WTC11 (cell line): ENCODE measurements at regions not wholly inside any gene's neighbourhood (a gene's known extent, or its start where the extent isn't known, plus 50 kb on each side); places are given as distances from the start of the nearest gene placed in this dataset.
A peak's percentile ranks its signal among the peaks of the same experiment; 100 is the strongest.

Experiments used
- ATAC-seq: fragments of 200-7000 bp; cut with Tn5 transposase; 2 replicates; pipeline ENCODE4 v1.10.0; 2021; ENCODE audit warnings: mild to moderate bottlenecking, moderate library complexity
- CTCF ChIA-PET: fragments of 300-600 bp; sonication (Branson Sonifier 250); formaldehyde crosslinking; loops from one replicate; lab custom pipeline; 2021; ENCODE audit warnings: antibody characterized with exemption; lab: Charles Lee
- POLR2A ChIA-PET: fragments of 350-600 bp; sonication (Branson Sonifier 250); formaldehyde crosslinking; loops from one replicate; lab custom pipeline; 2021; ENCODE audit warnings: antibody characterized with exemption; lab: Charles Lee
- DNase-seq: peaks from one replicate; pipeline ENCODE4 v3.0.0; 2021; ENCODE audit warnings: low spot score
- H3K27ac Mint-ChIP-seq: 2 replicates; pipeline ENCODE4 v1.8.0; 2021; ENCODE audit warnings: mixed read lengths
- H3K27me3 Mint-ChIP-seq: 2 replicates; pipeline ENCODE4 v1.8.0; 2021; ENCODE audit warnings: low read depth, mild to moderate bottlenecking, moderate library complexity, mixed read lengths
- H3K36me3 Mint-ChIP-seq: 2 replicates; pipeline ENCODE4 v1.8.0; 2021; ENCODE audit warnings: mixed read lengths
- H3K4me1 Mint-ChIP-seq: 2 replicates; pipeline ENCODE4 v1.8.0; 2022; ENCODE audit warnings: mixed read lengths
- H3K4me3 Mint-ChIP-seq: 2 replicates; pipeline ENCODE4 v1.8.0; 2021; ENCODE audit warnings: mild to moderate bottlenecking, moderate library complexity, mixed read lengths
- H3K9me3 Mint-ChIP-seq: 2 replicates; pipeline ENCODE4 v1.8.0; 2021; ENCODE audit warnings: mixed read lengths
- ETV6 ChIP-seq: sonication (generic); formaldehyde crosslinking; IDR thresholded peaks from 2 replicates; pipeline ENCODE4 v1.8.1; 2022; ENCODE audit warnings: mild to moderate bottlenecking, missing genetic modification reagents
- GABPB1 ChIP-seq: sonication (generic); formaldehyde crosslinking; IDR thresholded peaks from 2 replicates; pipeline ENCODE4 v1.8.1; 2023; ENCODE audit warnings: mild to moderate bottlenecking, missing genetic modification reagents
- GRHL2 ChIP-seq: fragments of 250-450 bp; sonication (Bioruptor Pico); IDR thresholded peaks from 2 replicates; pipeline ENCODE4 v1.8.0; 2022; ENCODE audit warnings: mild to moderate bottlenecking, moderate library complexity; ENCODE audit not compliant: insufficient replicate concordance, severe bottlenecking
- IRF2 ChIP-seq: sonication (generic); formaldehyde crosslinking; IDR thresholded peaks from 2 replicates; pipeline ENCODE4 v1.8.0; 2022; ENCODE audit warnings: low read depth, missing genetic modification reagents, borderline replicate concordance
- JUN ChIP-seq: sonication (generic); formaldehyde crosslinking; IDR thresholded peaks from 2 replicates; pipeline ENCODE4 v1.8.0; 2023; ENCODE audit warnings: mild to moderate bottlenecking, missing genetic modification reagents
- PRRX2 ChIP-seq: fragments of 250-450 bp; sonication (Bioruptor Pico); IDR thresholded peaks from 2 replicates; pipeline ENCODE4 v1.8.0; 2021; ENCODE audit warnings: mild to moderate bottlenecking
- RELA ChIP-seq: sonication (generic); formaldehyde crosslinking; IDR thresholded peaks from 2 replicates; pipeline ENCODE4 v1.8.1; 2022; ENCODE audit warnings: missing genetic modification reagents, mild to moderate bottlenecking, borderline replicate concordance
- SMAD3 ChIP-seq: sonication (generic); formaldehyde crosslinking; IDR thresholded peaks from 2 replicates; pipeline ENCODE4 v1.8.0; 2022; ENCODE audit warnings: missing genetic modification reagents, mild to moderate bottlenecking, borderline replicate concordance
- TEAD4 ChIP-seq: sonication (generic); formaldehyde crosslinking; IDR thresholded peaks from 2 replicates; pipeline ENCODE4 v1.8.0; 2022; ENCODE audit warnings: mild to moderate bottlenecking, missing genetic modification reagents
- ZNF263 ChIP-seq: sonication (generic); formaldehyde crosslinking; IDR thresholded peaks from 2 replicates; pipeline ENCODE4 v1.8.1; 2022; ENCODE audit warnings: low read depth, mild to moderate bottlenecking, moderate library complexity, missing genetic modification reagents
- ZNF396 ChIP-seq: fragments of 250-450 bp; sonication (Bioruptor Pico); IDR thresholded peaks from 2 replicates; pipeline ENCODE4 v1.8.0; 2021; ENCODE audit warnings: mild to moderate bottlenecking, moderate library complexity, borderline replicate concordance
- ZNF423 ChIP-seq: fragments of 250-450 bp; sonication (Bioruptor Pico); IDR thresholded peaks from 2 replicates; pipeline ENCODE4 v2.1.2; 2022; ENCODE audit warnings: mild to moderate bottlenecking, moderate library complexity
- TF ChIP-seq, protein P1 (sequence below): fragments of 250-450 bp; sonication (Bioruptor Pico); IDR thresholded peaks from 2 replicates; pipeline ENCODE4 v1.9.0; 2021; ENCODE audit warnings: mild to moderate bottlenecking
- TF ChIP-seq, protein P2 (sequence below): sonication (generic); formaldehyde crosslinking; conservative IDR thresholded peaks from 2 replicates; pipeline ENCODE4 v1.8.1; 2022; ENCODE audit warnings: mild to moderate bottlenecking, missing genetic modification reagents
- TF ChIP-seq, protein P3 (sequence below): fragments of 250-450 bp; sonication (Bioruptor Pico); IDR thresholded peaks from 2 replicates; pipeline ENCODE4 v2.1.2; 2022; ENCODE audit warnings: mild to moderate bottlenecking, moderate library complexity
- TF ChIP-seq, protein P4 (sequence below): sonication (generic); formaldehyde crosslinking; IDR thresholded peaks from 2 replicates; pipeline ENCODE4 v1.8.0; 2022; ENCODE audit warnings: mild to moderate bottlenecking, missing genetic modification reagents
- TF ChIP-seq, protein P5 (sequence below): fragments of 200-600 bp; IDR thresholded peaks from 2 replicates; pipeline ENCODE4 v1.8.0; 2022; ENCODE audit warnings: antibody characterized with exemption
- TF ChIP-seq, protein P6 (sequence below): sonication (generic); formaldehyde crosslinking; IDR thresholded peaks from 2 replicates; pipeline ENCODE4 v1.8.1; 2023; ENCODE audit warnings: mild to moderate bottlenecking, missing genetic modification reagents

DNA sequence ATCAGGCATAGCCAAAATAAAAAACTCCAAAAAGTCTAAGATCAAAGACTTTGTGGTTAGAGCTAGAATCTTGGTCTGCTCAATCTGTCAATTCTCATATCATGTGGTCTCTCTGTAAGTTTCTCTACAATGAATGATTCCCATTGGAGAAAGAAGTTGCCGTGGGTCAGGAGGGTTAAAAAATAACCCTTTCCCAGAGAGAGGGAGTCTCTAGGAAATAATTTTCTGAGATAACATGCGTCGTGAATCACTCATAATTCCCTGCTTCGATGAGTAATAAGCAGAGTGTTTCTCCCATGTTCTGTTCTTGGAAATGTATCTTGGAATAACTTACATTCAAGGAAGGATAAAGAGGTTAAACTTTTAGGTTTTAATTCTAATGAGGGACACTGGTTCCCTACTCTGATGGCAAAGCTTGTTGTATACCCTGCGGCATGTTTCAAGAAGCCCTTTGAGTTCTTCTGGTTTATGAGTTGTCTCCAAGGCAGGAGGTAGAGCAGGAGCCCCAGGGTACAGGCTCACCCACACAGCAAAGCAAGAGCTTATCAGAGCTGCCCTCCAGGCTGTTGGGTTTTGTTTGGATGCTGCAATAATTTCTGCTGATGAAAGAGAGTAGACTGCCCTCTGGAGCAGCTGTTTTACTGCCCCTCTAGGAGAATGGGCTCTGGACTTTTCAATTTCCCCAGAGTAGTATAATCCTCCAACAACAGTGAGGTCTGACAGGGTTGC, 599.1 kb downstream of the QKI start (continued):
- TF ChIP-seq, protein P1, sequence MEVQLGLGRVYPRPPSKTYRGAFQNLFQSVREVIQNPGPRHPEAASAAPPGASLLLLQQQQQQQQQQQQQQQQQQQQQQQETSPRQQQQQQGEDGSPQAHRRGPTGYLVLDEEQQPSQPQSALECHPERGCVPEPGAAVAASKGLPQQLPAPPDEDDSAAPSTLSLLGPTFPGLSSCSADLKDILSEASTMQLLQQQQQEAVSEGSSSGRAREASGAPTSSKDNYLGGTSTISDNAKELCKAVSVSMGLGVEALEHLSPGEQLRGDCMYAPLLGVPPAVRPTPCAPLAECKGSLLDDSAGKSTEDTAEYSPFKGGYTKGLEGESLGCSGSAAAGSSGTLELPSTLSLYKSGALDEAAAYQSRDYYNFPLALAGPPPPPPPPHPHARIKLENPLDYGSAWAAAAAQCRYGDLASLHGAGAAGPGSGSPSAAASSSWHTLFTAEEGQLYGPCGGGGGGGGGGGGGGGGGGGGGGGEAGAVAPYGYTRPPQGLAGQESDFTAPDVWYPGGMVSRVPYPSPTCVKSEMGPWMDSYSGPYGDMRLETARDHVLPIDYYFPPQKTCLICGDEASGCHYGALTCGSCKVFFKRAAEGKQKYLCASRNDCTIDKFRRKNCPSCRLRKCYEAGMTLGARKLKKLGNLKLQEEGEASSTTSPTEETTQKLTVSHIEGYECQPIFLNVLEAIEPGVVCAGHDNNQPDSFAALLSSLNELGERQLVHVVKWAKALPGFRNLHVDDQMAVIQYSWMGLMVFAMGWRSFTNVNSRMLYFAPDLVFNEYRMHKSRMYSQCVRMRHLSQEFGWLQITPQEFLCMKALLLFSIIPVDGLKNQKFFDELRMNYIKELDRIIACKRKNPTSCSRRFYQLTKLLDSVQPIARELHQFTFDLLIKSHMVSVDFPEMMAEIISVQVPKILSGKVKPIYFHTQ (CRISPR knock-in tag), result no peak
- TF ChIP-seq ZNF263 (CRISPR knock-in tag), result no peak

DNA sequence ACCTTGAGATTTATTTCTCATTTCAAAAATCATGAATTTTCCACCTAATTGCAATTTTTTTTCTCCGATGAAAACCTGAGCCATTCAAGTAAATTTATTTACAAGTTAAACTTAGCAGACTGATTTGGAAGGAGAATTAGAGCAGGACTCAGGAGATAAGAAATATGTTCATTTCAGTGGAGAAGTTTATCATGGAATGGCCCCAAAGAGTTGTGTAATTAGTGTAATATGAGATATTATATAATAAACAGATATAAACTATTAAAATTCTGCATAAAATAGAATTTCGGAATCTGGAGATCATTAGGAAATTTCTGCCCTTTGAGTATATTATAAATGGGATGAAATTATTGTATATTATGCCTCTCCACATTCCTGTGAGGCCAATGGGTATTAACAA, 596.8 kb downstream of the QKI start:
- no peak for ATAC-seq
- Mint-ChIP-seq H3K4me3 (no peak overlapping the region), H3K9me3 (peaks cover 11% of the 10 kb centered on the region), H3K27ac (no peak overlapping the region), H3K36me3 (no peaks in the 10 kb centered on the region), H3K4me1 (peaks cover 13% of the 10 kb centered on the region), H3K27me3 (no peaks in the 10 kb centered on the region)
- DNase-seq, result no peak
- TF ChIP-seq SMAD3 (CRISPR knock-in tag) (no peak), PRRX2 (CRISPR knock-in tag) (no peak), IRF2 (CRISPR knock-in tag) (no peak), RELA (CRISPR knock-in tag) (no peak), GRHL2 (CRISPR knock-in tag) (no peak), GABPB1 (CRISPR knock-in tag) (no peak)
- TF ChIP-seq, protein P2, sequence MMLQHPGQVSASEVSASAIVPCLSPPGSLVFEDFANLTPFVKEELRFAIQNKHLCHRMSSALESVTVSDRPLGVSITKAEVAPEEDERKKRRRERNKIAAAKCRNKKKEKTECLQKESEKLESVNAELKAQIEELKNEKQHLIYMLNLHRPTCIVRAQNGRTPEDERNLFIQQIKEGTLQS (CRISPR knock-in tag), result no peak
- TF ChIP-seq, protein P3, sequence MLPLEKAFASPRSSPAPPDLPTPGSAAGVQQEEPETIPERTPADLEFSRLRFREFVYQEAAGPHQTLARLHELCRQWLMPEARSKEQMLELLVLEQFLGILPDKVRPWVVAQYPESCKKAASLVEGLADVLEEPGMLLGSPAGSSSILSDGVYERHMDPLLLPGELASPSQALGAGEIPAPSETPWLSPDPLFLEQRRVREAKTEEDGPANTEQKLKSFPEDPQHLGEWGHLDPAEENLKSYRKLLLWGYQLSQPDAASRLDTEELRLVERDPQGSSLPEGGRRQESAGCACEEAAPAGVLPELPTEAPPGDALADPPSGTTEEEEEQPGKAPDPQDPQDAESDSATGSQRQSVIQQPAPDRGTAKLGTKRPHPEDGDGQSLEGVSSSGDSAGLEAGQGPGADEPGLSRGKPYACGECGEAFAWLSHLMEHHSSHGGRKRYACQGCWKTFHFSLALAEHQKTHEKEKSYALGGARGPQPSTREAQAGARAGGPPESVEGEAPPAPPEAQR (CRISPR knock-in tag), result no peak
- TF ChIP-seq, protein P4, sequence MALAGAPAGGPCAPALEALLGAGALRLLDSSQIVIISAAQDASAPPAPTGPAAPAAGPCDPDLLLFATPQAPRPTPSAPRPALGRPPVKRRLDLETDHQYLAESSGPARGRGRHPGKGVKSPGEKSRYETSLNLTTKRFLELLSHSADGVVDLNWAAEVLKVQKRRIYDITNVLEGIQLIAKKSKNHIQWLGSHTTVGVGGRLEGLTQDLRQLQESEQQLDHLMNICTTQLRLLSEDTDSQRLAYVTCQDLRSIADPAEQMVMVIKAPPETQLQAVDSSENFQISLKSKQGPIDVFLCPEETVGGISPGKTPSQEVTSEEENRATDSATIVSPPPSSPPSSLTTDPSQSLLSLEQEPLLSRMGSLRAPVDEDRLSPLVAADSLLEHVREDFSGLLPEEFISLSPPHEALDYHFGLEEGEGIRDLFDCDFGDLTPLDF (CRISPR knock-in tag), result no peak
- CTCF ChIA-PET, result no interaction called here
- POLR2A ChIA-PET, result no interaction called here

DNA sequence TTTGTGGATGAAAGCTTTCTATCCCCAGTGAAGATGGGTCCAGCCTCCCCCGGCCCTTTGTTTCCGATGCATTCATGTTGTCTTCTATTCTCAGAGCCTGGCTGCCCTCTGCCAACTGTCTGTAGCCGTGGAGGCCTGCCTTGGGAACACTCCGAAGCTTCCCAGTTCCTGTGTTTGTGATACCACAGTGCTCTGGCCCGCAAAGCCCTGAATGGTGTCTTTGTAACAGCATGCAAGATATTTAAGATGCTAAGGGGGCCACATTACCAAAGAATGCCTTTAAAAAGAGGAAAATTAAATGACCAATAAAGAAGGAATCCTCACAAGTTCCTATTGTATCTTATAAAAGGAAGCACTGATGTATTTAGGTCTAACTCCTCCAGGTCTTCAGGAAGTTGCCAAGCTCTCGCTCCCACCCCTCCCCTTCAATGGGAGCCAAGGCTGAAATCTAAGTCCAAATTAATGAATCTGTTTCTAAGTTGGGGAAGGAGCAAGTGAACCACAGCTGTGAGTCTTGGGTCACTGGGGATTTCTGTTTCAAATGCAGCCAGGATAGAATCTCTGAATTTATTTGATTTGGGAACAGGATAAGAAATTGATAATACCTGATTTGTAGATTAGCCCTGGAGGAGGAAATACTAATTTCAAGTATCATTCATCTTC, 596.1 kb downstream of the QKI start:
- ChIA-PET CTCF (no interaction called here), POLR2A (no interaction called here)
- Mint-ChIP-seq H3K27ac (no peak overlapping the region), H3K4me3 (no peak overlapping the region), H3K9me3 (peaks cover 16% of the 10 kb centered on the region), H3K27me3 (no peaks in the 10 kb centered on the region), H3K36me3 (no peaks in the 10 kb centered on the region), H3K4me1 (peaks cover 13% of the 10 kb centered on the region)
- ATAC-seq (peak; percentile 56), DNase-seq (no peak)
- TF ChIP-seq ETV6 (CRISPR knock-in tag) (no peak), JUN (CRISPR knock-in tag) (no peak), ZNF263 (CRISPR knock-in tag) (no peak), ZNF396 (CRISPR knock-in tag) (no peak), ZNF423 (CRISPR knock-in tag) (no peak), TEAD4 (CRISPR knock-in tag) (no peak)
- TF ChIP-seq, protein P5, sequence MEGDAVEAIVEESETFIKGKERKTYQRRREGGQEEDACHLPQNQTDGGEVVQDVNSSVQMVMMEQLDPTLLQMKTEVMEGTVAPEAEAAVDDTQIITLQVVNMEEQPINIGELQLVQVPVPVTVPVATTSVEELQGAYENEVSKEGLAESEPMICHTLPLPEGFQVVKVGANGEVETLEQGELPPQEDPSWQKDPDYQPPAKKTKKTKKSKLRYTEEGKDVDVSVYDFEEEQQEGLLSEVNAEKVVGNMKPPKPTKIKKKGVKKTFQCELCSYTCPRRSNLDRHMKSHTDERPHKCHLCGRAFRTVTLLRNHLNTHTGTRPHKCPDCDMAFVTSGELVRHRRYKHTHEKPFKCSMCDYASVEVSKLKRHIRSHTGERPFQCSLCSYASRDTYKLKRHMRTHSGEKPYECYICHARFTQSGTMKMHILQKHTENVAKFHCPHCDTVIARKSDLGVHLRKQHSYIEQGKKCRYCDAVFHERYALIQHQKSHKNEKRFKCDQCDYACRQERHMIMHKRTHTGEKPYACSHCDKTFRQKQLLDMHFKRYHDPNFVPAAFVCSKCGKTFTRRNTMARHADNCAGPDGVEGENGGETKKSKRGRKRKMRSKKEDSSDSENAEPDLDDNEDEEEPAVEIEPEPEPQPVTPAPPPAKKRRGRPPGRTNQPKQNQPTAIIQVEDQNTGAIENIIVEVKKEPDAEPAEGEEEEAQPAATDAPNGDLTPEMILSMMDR, result no peak
- TF ChIP-seq, protein P6, sequence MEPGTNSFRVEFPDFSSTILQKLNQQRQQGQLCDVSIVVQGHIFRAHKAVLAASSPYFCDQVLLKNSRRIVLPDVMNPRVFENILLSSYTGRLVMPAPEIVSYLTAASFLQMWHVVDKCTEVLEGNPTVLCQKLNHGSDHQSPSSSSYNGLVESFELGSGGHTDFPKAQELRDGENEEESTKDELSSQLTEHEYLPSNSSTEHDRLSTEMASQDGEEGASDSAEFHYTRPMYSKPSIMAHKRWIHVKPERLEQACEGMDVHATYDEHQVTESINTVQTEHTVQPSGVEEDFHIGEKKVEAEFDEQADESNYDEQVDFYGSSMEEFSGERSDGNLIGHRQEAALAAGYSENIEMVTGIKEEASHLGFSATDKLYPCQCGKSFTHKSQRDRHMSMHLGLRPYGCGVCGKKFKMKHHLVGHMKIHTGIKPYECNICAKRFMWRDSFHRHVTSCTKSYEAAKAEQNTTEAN (CRISPR knock-in tag), result no peak
